ENCODE measurements at regions not wholly inside any gene's neighbourhood (a gene's known extent, or its start where the extent isn't known, plus 50 kb on each side); places are given as distances from the start of the nearest gene placed in this dataset.
"Not testable (repeated sequence)": the region's sequence is repeated elsewhere in the genome, so short reads cannot be mapped to it uniquely, and the experiment has no call there.

DNA sequence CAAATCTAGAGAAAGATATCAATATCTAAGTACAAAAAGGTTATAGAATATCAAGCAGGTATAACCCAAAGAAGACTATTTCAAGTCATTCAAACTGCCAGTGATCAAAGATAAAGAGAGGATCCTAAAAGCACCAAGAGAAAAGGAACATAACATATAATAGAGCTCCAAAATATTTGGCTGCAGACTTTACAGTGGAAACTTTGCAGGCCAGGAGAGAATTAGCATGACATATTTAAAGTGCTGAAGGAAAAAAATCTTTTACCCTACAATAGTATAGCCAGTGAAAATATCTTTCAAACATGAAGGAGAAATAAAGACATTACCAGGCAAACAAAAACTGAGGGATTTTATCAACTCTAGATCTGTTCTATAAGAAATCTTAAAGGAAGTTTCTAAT, 254.3 kb upstream of the ARHGEF26 start:
- intact Hi-C loops (cut with DNase I), result no loop called here
- H3K27ac ChIP-seq, result no peak overlapping the region
- no peaks in the 10 kb centered on the region for H3K36me3 ChIP-seq
- no peak overlapping the region for H3K4me3 ChIP-seq
- no peaks in the 10 kb centered on the region for H3K9me3 ChIP-seq
- TF ChIP-seq, protein P1, sequence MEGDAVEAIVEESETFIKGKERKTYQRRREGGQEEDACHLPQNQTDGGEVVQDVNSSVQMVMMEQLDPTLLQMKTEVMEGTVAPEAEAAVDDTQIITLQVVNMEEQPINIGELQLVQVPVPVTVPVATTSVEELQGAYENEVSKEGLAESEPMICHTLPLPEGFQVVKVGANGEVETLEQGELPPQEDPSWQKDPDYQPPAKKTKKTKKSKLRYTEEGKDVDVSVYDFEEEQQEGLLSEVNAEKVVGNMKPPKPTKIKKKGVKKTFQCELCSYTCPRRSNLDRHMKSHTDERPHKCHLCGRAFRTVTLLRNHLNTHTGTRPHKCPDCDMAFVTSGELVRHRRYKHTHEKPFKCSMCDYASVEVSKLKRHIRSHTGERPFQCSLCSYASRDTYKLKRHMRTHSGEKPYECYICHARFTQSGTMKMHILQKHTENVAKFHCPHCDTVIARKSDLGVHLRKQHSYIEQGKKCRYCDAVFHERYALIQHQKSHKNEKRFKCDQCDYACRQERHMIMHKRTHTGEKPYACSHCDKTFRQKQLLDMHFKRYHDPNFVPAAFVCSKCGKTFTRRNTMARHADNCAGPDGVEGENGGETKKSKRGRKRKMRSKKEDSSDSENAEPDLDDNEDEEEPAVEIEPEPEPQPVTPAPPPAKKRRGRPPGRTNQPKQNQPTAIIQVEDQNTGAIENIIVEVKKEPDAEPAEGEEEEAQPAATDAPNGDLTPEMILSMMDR (IDR thresholded peaks at IDR 0.05), result no peak
- no peak for TF ChIP-seq POLR2A (IDR thresholded peaks at IDR 0.05)
- DNase-seq (ENCODE audit: low spot score), result no peak
- no peaks in the 10 kb centered on the region for H3K27me3 ChIP-seq (replicated peaks; ENCODE audit: insufficient read depth)
- H3K4me1 ChIP-seq (replicated peaks), result no peaks in the 10 kb centered on the region

- H3K27ac ChIP-seq; H3K9me3 ChIP-seq; intact Hi-C loops (cut with DNase I); DNase-seq (ENCODE audit: low spot score); H3K27me3 ChIP-seq (replicated peaks; ENCODE audit: insufficient read depth); H3K4me3 ChIP-seq; H3K4me1 ChIP-seq (replicated peaks); H3K36me3 ChIP-seq: not testable (repeated sequence)
- 90% methylated on average over 2 of the region's 2 CpGs for WGBS
These were observed 246.8 kb upstream of the ARHGEF26 start for GRCh38 chr3:153874348-153874747.

GRCh38 chr3:153880493-153880892, 240.7 kb upstream of the ARHGEF26 start:
- Histone ChIP-seq H3K27me3 (replicated peaks; ENCODE audit: insufficient read depth) (no peaks in the 10 kb centered on the region), H3K4me1 (replicated peaks) (no peaks in the 10 kb centered on the region), H3K27ac (no peak overlapping the region), H3K9me3 (no peaks in the 10 kb centered on the region), H3K36me3 (no peaks in the 10 kb centered on the region), H3K4me3 (no peak overlapping the region)
- TF ChIP-seq, protein P1 (IDR thresholded peaks at IDR 0.05), result no peak
- TF ChIP-seq POLR2A (IDR thresholded peaks at IDR 0.05) (no peak), POLR2AphosphoS5 (IDR thresholded peaks at IDR 0.05) (no peak)
- no peak for DNase-seq (ENCODE audit: low spot score)
- intact Hi-C loops (cut with DNase I), result no loop called here
- WGBS, result 69% methylated on average over 2 of the region's 2 CpGs

GRCh38 chr3:153881201-153881600, 240.0 kb upstream of the ARHGEF26 start:
- no peak for DNase-seq (ENCODE audit: low spot score)
- TF ChIP-seq, protein P1 (IDR thresholded peaks at IDR 0.05), result no peak
- no peak for TF ChIP-seq POLR2A (IDR thresholded peaks at IDR 0.05)
- no peak for TF ChIP-seq POLR2AphosphoS5 (IDR thresholded peaks at IDR 0.05)
- Histone ChIP-seq H3K9me3 (no peaks in the 10 kb centered on the region), H3K4me1 (replicated peaks) (no peaks in the 10 kb centered on the region), H3K4me3 (no peak overlapping the region), H3K27me3 (replicated peaks; ENCODE audit: insufficient read depth) (no peaks in the 10 kb centered on the region), H3K27ac (no peak overlapping the region), H3K36me3 (no peaks in the 10 kb centered on the region)
- intact Hi-C loops (cut with DNase I), result no loop called here
- 92% methylated on average over 7 of the region's 7 CpGs for WGBS

DNA sequence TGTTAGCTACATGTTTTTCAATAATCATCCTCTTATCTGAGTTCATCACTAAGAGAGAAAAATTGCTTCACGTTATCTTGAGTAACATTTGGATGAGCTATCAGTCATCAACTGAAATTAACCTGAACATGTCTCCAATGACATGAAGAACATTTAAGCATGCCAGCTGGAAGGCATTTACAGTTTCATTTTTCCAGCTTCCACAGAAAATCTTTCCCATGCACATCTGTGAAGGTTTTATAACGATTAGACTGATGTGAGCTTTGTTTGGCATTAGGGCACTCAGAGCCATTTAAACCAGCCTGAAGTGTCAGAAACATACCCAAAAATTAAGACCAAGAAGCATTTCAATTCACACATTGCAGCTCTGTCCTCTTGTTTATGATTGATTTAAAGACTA, 235.8 kb upstream of the ARHGEF26 start:
- H3K9me3 ChIP-seq, result no peaks in the 10 kb centered on the region
- WGBS, result 63% methylated on average over 2 of the region's 2 CpGs
- TF ChIP-seq, protein P1 (IDR thresholded peaks at IDR 0.05), result no peak
- TF ChIP-seq POLR2A (IDR thresholded peaks at IDR 0.05) (no peak), POLR2AphosphoS5 (IDR thresholded peaks at IDR 0.05) (no peak)
- H3K36me3 ChIP-seq, result no peaks in the 10 kb centered on the region
- H3K27ac ChIP-seq, result no peak overlapping the region
- DNase-seq (ENCODE audit: low spot score), result no peak
- no peaks in the 10 kb centered on the region for H3K4me1 ChIP-seq (replicated peaks)
- intact Hi-C loops (cut with DNase I), result no loop called here
- H3K4me3 ChIP-seq, result no peak overlapping the region
- H3K27me3 ChIP-seq (replicated peaks; ENCODE audit: insufficient read depth), result no peaks in the 10 kb centered on the region
